ENCODE measurements at regions not wholly inside any gene's neighbourhood (a gene's known extent, or its start where the extent isn't known, plus 50 kb on each side); places are given as distances from the start of the nearest gene placed in this dataset.

GRCh38 chr4:19780871-19781270 lies 470.8 kb upstream of the SLIT2 start:
- DNase-seq (ENCODE audit: low read depth in 2 of 2): no peak

GRCh38 chr4:19776929-19777328 lies 474.8 kb upstream of the SLIT2 start:
- no peak for DNase-seq (ENCODE audit: low read depth in 2 of 2)

- DNase-seq (ENCODE audit: low read depth in 2 of 2): no peak
These were observed 475.7 kb upstream of the SLIT2 start for GRCh38 chr4:19776021-19776459.

- no peak for DNase-seq (ENCODE audit: low read depth in 2 of 2)
These were observed 476.9 kb upstream of the SLIT2 start for GRCh38 chr4:19774690-19775256.

- no peak for DNase-seq (ENCODE audit: low read depth in 2 of 2)
These were observed 479.1 kb upstream of the SLIT2 start for GRCh38 chr4:19772581-19772980.

GRCh38 chr4:19756661-19757060 lies 495.0 kb upstream of the SLIT2 start:
- no peak for DNase-seq (ENCODE audit: low read depth in 2 of 2)

GRCh38 chr4:19752599-19752998 lies 499.1 kb upstream of the SLIT2 start:
- no peak for DNase-seq (ENCODE audit: low read depth in 2 of 2)

GRCh38 chr4:19748519-19749479 lies 502.9 kb upstream of the SLIT2 start:
- DNase-seq (ENCODE audit: low read depth in 2 of 2): no peak

- DNase-seq (ENCODE audit: low read depth in 2 of 2): no peak
These were observed 505.3 kb upstream of the SLIT2 start for GRCh38 chr4:19746377-19746776.

GRCh38 chr4:19743115-19743638 lies 508.5 kb upstream of the SLIT2 start:
- no peak for DNase-seq (ENCODE audit: low read depth in 2 of 2)

- DNase-seq (ENCODE audit: low read depth in 2 of 2): no peak
These were observed 512.5 kb upstream of the SLIT2 start for GRCh38 chr4:19739101-19739651.

GRCh38 chr4:19736968-19737756 lies 514.5 kb upstream of the SLIT2 start:
- DNase-seq (ENCODE audit: low read depth in 2 of 2): no peak

- no peak for DNase-seq (ENCODE audit: low read depth in 2 of 2)
These were observed 516.7 kb upstream of the SLIT2 start for GRCh38 chr4:19735012-19735411.

GRCh38 chr4:19729886-19730651 lies 521.6 kb upstream of the SLIT2 start:
- no peak for DNase-seq (ENCODE audit: low read depth in 2 of 2)

GRCh38 chr4:19728773-19729172 lies 522.9 kb upstream of the SLIT2 start:
- DNase-seq (ENCODE audit: low read depth in 2 of 2): no peak

GRCh38 chr4:19727141-19727540 lies 524.6 kb upstream of the SLIT2 start:
- no peak for DNase-seq (ENCODE audit: low read depth in 2 of 2)

- no peak for DNase-seq (ENCODE audit: low read depth in 2 of 2)
These were observed 526.6 kb upstream of the SLIT2 start for GRCh38 chr4:19725130-19725529.

GRCh38 chr4:19722404-19722803 lies 529.3 kb upstream of the SLIT2 start:
- DNase-seq (ENCODE audit: low read depth in 2 of 2): no peak

GRCh38 chr4:19721587-19721986 lies 530.1 kb upstream of the SLIT2 start:
- DNase-seq (ENCODE audit: low read depth in 2 of 2): no peak

- DNase-seq (ENCODE audit: low read depth in 2 of 2): no peak
These were observed 531.1 kb upstream of the SLIT2 start for GRCh38 chr4:19720610-19721009.

- no peak for DNase-seq (ENCODE audit: low read depth in 2 of 2)
These were observed 531.5 kb upstream of the SLIT2 start for GRCh38 chr4:19720190-19720589.

Measured in stimulated activated CD4-positive, alpha-beta T cell treated with anti-CD3 and anti-CD28 coated beads, Interleukin-4, amount 100 ng/mL, for 48 hours (primary cell).